K562 (cell line): ENCODE measurements at regions not wholly inside any gene's neighbourhood (a gene's known extent, or its start where the extent isn't known, plus 50 kb on each side); places are given as distances from the start of the nearest gene placed in this dataset.
A peak's percentile ranks its signal among the peaks of the same experiment; 100 is the strongest.

Experiments
- CCAR2 ChIP-seq: fragments of 200-400 bp; formaldehyde crosslinking; IDR thresholded peaks from 2 replicates; pipeline ENCODE4 v1.6.1; 2017; ENCODE audit warnings: mild to moderate bottlenecking, low read depth, low read length
- E4F1 ChIP-seq: fragments of 250-450 bp; sonication (Bioruptor Pico); IDR thresholded peaks from 2 replicates; pipeline ENCODE4 v1.5.0; 2021; ENCODE audit warnings: mild to moderate bottlenecking, borderline replicate concordance
- ELF1 ChIP-seq: fragments of 200-800 bp; sonication (Bioruptor generic); IDR thresholded peaks from 2 replicates; pipeline ENCODE4 v1.6.1; 2016; ENCODE audit warnings: missing genetic modification characterization, missing compliant biosample characterization
- FOS ChIP-seq: IDR thresholded peaks from 3 replicates; pipeline ENCODE4 v1.6.1; 2011; ENCODE audit not compliant: insufficient read length; ENCODE audit errors: extremely low read depth
- GTF2F1 ChIP-seq: IDR thresholded peaks from 2 replicates; pipeline ENCODE4 v1.6.1; 2011; ENCODE audit warnings: low read depth, low read length, improper control_type of control experiment
- KHSRP ChIP-seq: fragments of 450-650 bp; IDR thresholded peaks from 2 replicates; pipeline ENCODE4 v1.6.1; 2017
- MTA1 ChIP-seq: fragments of 450-650 bp; IDR thresholded peaks from 2 replicates; pipeline ENCODE4 v1.6.1; 2017; ENCODE audit warnings: borderline replicate concordance
- MTA3 ChIP-seq: fragments of 450-650 bp; formaldehyde crosslinking; IDR thresholded peaks from 2 replicates; pipeline ENCODE4 v1.6.1; 2017; ENCODE audit warnings: mild to moderate bottlenecking, borderline replicate concordance
- MYBL2 ChIP-seq, 2 experiments: fragments of 450-650 bp in 1 of 2; sonication (generic) in 1 of 2; formaldehyde crosslinking in 1 of 2; IDR thresholded peaks; 2 replicates each; pipeline versions ENCODE4 v1.6.1 to v1.8.1; 2017 to 2022; ENCODE audit warnings: borderline replicate concordance in 1 of 2, inconsistent platforms in 1 of 2, low read depth in 1 of 2, mild to moderate bottlenecking in 1 of 2, missing genetic modification reagents in 1 of 2, moderate library complexity in 1 of 2
- NCOA2 ChIP-seq, 2 experiments: fragments of 450-650 bp; IDR thresholded peaks; 2 replicates each; pipeline ENCODE4 v1.6.1; 2018; ENCODE audit warnings: mild to moderate bottlenecking in 2 of 2, moderate library complexity in 1 of 2; ENCODE audit not compliant: partially characterized antibody in 2 of 2
- RREB1 ChIP-seq: fragments of 250-450 bp; sonication (Bioruptor Pico); IDR thresholded peaks from 2 replicates; pipeline ENCODE4 v1.4.0; 2020
- SMAD2 ChIP-seq: fragments of 150-350 bp; IDR thresholded peaks from 2 replicates; pipeline ENCODE4 v1.6.1; 2014; ENCODE audit warnings: low read depth, mild to moderate bottlenecking, low read length
- SOX6 ChIP-seq: fragments of 450-650 bp; IDR thresholded peaks from 2 replicates; pipeline ENCODE4 v1.6.1; 2014; ENCODE audit warnings: mild to moderate bottlenecking
- TAF1 ChIP-seq: IDR thresholded peaks from 2 replicates; pipeline ENCODE4 v1.6.1; 2011; ENCODE audit warnings: mild to moderate bottlenecking, low read length, moderate library complexity; ENCODE audit not compliant: insufficient read depth, control insufficient read depth, severe bottlenecking; ENCODE audit errors: extremely low read depth
- TBP ChIP-seq: optimal IDR thresholded peaks from 2 replicates; pipeline ENCODE3; 2011; ENCODE audit warnings: low read depth, low read length, improper control_type of control experiment
- XRCC4 ChIP-seq: IDR thresholded peaks from one replicate; pipeline ENCODE4 v1.6.1; 2011; ENCODE audit not compliant: insufficient read depth, insufficient read length; ENCODE audit errors: extremely low read depth
- ZBTB34 ChIP-seq: fragments of 250-450 bp; sonication (Bioruptor Pico); IDR thresholded peaks from 2 replicates; pipeline ENCODE4 v1.8.0; 2021; ENCODE audit warnings: mild to moderate bottlenecking, moderate library complexity
- ZNF740 ChIP-seq, 3 experiments: fragments of 200-800 bp in 1 of 3; sonication (Bioruptor generic) in 1 of 3; sonication (generic) in 1 of 3; formaldehyde crosslinking in 1 of 3; IDR thresholded peaks; 2 replicates each; pipeline versions ENCODE4 v1.6.1 to v1.8.0; 2016 to 2022; ENCODE audit warnings: mild to moderate bottlenecking in 2 of 3, missing compliant biosample characterization in 2 of 3, missing genetic modification characterization in 2 of 3, missing genetic modification reagents in 1 of 3

DNA sequence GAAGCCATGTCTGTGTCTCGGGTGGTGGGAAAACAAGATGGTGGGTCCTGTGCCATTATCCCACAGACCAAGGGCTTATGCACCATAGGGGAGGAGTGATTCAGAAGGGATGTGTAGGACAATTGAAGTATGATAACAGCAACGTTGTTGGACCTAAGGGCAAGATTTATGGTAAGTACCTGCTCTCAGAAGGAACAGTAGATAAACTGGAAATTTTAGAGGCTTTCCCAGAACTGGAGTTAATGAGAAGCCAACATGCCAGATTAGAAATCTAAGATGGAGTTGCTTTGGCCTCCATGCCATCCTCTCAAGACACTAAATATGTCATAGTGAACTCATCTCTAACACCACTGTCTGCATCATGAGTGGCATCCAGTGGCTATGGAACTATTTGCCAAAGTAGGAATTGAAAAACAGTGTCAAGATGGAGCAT lies 84.7 kb upstream of the MYLIP start (continued):
- TF ChIP-seq ZNF740 (CRISPR knock-in tag; IDR thresholded peaks at IDR 0.05) (no peak), ZNF740 (tag; IDR thresholded peaks at IDR 0.05) (peak in 1 of 2 experiments; percentile 95; a peak in 2 of 4 replicates), SMAD2 (no peak), RREB1 (CRISPR knock-in tag) (peak; percentile 55; the same call in 1 of the 2 replicates), MTA1 (peak; percentile 36; the same call in 1 of the 2 replicates), KHSRP (no peak), FOS (no peak), TAF1 (no peak), ZBTB34 (CRISPR knock-in tag) (peak; percentile 97), NCOA2 (IDR thresholded peaks at IDR 0.05; ENCODE audit: partially characterized antibody in 2 of 2) (no peak), ELF1 (tag) (no peak), SOX6 (peak; percentile 77), XRCC4 (no peak), E4F1 (CRISPR knock-in tag) (no peak), GTF2F1 (no peak), MYBL2 (IDR thresholded peaks at IDR 0.05; ENCODE audit: low read depth) (no peak), MYBL2 (CRISPR knock-in tag; IDR thresholded peaks at IDR 0.05; ENCODE audit: borderline replicate concordance) (no peak), TBP (no peak), MTA3 (0 out of 2 replicates have a peak, but pooled peaks have one; percentile 25), CCAR2 (no peak)
